CD4-positive, alpha-beta T cell treated with Interleukin-4 for 1 hour (primary cell): ENCODE measurements at regions not wholly inside any gene's neighbourhood (a gene's known extent, or its start where the extent isn't known, plus 50 kb on each side); places are given as distances from the start of the nearest gene placed in this dataset.
"Not testable (repeated sequence)": the region's sequence is repeated elsewhere in the genome, so short reads cannot be mapped to it uniquely, and the experiment has no call there.

Experiments
- DNase-seq, 2 donors: peaks; one replicate each; pipeline ENCODE4 v3.0.0-alpha.2; 2020 to 2022

GRCh38 chr5:89597878-89598277 is 714.9 kb upstream of the MEF2C start:
- DNase-seq = no peak

- DNase-seq = no peak
Measured at GRCh38 chr5:89596821-89597220, 713.8 kb upstream of the MEF2C start.

- DNase-seq = no peak
Measured at GRCh38 chr5:89595056-89595455, 712.1 kb upstream of the MEF2C start.

GRCh38 chr5:89584339-89584956 is 701.5 kb upstream of the MEF2C start:
- DNase-seq = no peak

- DNase-seq = no peak
Measured at GRCh38 chr5:89583534-89583933, 700.5 kb upstream of the MEF2C start.

GRCh38 chr5:89582768-89583339 is 699.9 kb upstream of the MEF2C start:
- no peak for DNase-seq

- no peak for DNase-seq
Measured at GRCh38 chr5:89580976-89581375, 698.0 kb upstream of the MEF2C start.

GRCh38 chr5:89575319-89575718 is 692.3 kb upstream of the MEF2C start:
- DNase-seq = no peak

DNA sequence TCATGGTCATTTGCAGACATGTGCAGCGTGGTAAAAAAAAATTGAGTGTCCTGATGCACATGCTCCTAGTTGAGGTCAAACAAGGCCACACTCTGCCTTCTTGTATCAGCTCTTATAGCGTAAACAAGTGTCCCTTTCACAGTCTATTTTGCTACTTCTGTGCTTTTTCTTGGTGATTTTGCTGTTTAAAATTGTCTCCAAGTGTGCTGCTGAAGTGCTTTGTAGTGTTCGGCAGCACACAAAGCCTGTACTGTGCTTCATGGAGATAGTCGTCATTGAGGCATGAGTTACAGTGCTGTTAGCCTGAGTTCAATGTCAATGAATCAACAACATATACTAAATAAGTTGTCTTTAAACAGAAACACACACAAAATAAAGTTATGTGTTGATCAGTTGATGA is 690.4 kb upstream of the MEF2C start:
- no peak for DNase-seq

- no peak for DNase-seq
Measured at GRCh38 chr5:89572696-89573095, 689.7 kb upstream of the MEF2C start.

DNA sequence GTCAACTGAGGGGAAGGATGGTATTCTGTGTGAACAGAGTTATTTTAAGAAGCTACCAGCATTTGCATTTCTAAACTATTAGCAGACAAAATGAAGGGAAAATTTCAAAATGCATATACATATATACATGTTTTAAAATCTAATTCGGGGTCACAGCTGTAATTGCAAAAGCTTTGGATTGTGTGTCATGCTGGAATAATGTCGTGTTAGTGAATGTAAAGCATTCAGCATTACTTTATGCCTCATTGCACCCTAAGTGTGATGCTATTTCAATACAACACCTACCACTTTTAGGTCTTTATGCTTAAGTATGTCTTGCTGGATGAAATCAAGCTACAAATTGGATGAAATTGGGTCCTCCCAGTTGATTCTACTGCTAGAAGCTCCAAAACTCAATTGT is 687.6 kb upstream of the MEF2C start:
- no peak for DNase-seq

DNA sequence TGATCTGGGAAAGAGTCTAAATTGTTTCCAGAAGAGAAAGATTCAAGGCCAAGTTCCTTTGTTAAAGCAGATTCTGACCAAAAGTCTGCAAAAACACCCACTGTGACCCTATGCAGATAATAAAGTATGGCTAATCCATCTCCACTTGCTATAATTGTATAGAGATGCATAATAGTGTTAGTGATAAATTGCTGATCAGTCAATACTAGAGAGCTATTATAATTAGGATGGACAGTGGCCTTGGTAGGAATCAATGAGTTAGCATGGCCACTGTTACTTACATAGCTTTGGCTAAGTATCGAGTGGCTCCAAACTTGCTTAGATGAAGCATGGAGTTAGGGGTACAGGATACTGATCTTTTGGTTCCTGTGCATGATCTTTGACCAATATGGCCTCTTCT is 683.4 kb upstream of the MEF2C start:
- no peak for DNase-seq

- no peak for DNase-seq
Measured at GRCh38 chr5:89560696-89561095, 677.7 kb upstream of the MEF2C start.

- no peak for DNase-seq
Measured at GRCh38 chr5:89556215-89556913, 673.4 kb upstream of the MEF2C start.

DNA sequence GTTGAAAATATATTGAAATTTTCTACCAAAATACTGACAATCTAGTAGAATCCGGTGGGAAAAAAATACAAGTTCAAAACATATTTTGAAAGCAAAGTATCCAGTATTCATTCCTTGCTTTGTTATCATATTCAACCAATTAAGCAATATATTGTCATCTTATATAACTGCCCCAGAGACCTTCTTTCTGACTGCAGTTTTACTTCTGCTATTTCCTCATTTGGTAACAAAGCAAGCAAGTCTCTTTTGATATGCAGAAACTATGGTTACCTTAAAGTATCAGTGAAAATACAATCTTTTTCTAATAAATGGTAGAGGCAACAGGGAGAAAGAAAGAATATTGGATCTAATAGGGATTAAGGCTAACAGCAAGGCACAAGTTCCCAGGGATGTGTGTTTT is 663.7 kb upstream of the MEF2C start:
- DNase-seq = no peak

GRCh38 chr5:89545626-89546025 is 662.6 kb upstream of the MEF2C start:
- DNase-seq = no peak

DNA sequence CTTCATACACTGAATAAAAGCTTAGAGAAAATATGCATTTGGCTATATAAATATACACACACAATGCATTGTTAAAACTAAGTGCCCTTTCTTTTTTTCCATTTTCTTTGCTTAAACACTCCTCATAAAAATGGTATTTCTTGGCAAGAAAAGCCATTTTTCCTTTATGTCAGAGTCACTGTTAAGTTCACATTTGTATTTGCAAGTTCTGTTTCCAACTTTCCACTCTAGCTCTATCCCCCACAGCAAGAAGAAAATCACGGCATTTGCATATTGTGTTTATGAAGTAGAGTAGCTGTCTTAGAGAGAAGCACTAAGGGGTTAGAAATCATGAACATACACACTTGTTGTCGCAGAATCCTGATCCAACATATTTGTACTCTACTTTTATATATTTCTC is 662.1 kb upstream of the MEF2C start:
- no peak for DNase-seq

DNA sequence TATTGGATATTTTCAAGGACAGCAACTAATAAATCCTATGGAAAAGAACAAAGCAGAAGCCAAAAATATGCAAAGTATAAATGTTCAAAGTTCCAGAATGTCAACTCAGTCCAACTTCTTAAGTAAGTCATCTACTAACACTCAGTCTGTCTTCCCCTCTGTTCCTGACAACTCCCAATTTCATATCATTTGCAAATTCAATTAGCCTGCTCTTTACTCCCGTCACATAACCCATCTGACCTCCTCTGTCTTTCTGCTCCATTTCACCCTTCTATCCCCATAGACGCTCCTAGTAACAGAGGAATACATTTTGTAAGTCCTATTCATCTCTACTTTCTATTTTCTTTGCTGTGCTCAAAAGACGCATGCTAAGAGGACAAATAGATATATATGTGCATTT is 659.8 kb upstream of the MEF2C start:
- no peak for DNase-seq

GRCh38 chr5:89537800-89538199 is 654.8 kb upstream of the MEF2C start:
- DNase-seq = no peak

DNA sequence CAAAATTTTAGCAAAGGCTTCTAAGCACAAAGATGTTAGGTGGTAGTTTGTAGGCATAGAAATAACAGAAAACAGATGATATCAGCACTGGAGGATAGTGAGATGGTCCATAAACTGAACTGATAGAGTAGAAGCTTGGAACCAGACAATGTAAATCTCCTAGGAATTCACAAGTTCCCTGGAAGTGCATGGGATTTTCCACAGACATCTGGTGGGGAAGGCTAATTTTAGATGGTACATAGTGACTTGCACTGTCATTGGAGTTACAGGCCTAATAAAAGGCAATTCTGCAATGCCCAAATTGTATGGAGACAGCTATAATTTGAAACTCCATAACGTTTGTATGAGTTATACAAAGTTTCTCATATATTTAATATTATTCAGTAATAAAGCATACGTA is 653.0 kb upstream of the MEF2C start:
- DNase-seq = no peak

DNA sequence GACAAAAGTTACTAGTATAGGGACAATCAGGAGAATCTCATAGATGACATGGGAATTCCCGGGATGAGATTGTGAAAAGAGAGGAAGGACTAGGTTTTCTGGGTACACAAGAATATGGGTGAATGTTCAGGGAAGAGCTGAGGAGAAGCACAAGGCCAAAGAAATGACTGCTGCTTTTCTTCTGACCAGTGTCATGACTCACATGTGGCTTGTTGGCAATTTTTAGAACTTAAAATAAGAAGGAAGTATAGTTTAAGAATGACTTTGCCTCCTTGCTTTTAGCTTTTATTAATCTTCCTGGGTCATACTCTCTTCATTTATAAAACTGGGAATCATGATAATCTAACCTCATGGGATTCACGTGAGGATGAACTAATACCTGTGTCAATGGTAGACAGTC is 652.4 kb upstream of the MEF2C start:
- DNase-seq = no peak

GRCh38 chr5:89534331-89534730 is 651.3 kb upstream of the MEF2C start:
- DNase-seq = no peak

- DNase-seq = no peak
Measured at GRCh38 chr5:89524785-89525184, 641.8 kb upstream of the MEF2C start.

- DNase-seq = not testable (repeated sequence)
Measured at GRCh38 chr5:89523867-89524266, 640.9 kb upstream of the MEF2C start.

DNA sequence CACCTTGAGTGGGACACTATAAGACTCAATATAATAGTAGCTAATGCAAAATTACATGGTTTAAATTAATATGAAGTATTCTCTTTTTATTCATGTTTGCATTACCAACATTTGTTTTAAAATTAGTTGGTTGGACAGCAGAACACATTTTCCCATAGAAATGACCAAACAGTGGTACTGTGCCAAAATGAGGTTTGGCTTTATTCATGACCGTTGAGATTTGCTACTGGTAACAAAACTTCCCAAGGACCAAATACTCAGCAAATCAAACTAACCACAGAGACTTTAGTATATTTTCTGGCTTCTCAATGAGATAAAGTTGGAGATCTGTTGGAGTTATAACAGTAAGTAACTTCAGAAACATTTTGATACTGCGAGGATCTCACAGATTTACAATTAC is 637.8 kb upstream of the MEF2C start:
- DNase-seq = no peak
